ENCODE measurements at regions not wholly inside any gene's neighbourhood (a gene's known extent, or its start where the extent isn't known, plus 50 kb on each side); places are given as distances from the start of the nearest gene placed in this dataset.
"Not testable (repeated sequence)": the region's sequence is repeated elsewhere in the genome, so short reads cannot be mapped to it uniquely, and the experiment has no call there.

DNA sequence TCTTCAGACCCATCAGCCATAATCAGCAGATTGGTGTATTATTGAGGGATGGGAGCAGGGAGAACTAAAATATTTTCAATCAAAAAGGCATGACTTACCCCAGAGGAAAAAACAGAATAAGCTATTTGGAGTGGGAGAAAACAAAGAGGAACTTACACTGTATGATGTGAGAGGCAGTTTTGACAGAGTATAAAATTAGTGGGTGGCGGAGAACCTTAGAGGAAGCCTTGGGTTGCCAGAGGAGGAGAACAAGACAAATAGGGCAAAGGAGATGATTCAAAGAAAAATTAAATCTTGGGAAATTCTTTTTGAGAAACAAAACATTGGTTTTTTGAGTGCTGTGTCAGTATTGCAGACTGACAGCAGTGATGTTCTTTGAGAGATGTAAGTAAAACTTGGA lies 285.0 kb downstream of the C11orf87 start:
- Histone ChIP-seq H3K27me3 (ENCODE audit: control insufficient read depth, insufficient read depth, low read length) (no peaks in the 10 kb centered on the region), H3K27ac (ENCODE audit: low read depth, low read length) (no peak overlapping the region), H3K4me3 (ENCODE audit: low read depth, low read length) (no peak overlapping the region), H3K9me3 (ENCODE audit: control insufficient read depth, insufficient read depth, low read length) (no peaks in the 10 kb centered on the region)
- CTCF ChIA-PET = interaction anchor here (0.6 kb wide), 1 partner anchor 1715 kb away, joined by 3 read pairs; no protein-coding TSS in a partner anchor
- no peak for DNase-seq (ENCODE audit: low read depth, low spot score)
- POLR2A ChIA-PET = no interaction called here
- TF ChIP-seq, protein P1, sequence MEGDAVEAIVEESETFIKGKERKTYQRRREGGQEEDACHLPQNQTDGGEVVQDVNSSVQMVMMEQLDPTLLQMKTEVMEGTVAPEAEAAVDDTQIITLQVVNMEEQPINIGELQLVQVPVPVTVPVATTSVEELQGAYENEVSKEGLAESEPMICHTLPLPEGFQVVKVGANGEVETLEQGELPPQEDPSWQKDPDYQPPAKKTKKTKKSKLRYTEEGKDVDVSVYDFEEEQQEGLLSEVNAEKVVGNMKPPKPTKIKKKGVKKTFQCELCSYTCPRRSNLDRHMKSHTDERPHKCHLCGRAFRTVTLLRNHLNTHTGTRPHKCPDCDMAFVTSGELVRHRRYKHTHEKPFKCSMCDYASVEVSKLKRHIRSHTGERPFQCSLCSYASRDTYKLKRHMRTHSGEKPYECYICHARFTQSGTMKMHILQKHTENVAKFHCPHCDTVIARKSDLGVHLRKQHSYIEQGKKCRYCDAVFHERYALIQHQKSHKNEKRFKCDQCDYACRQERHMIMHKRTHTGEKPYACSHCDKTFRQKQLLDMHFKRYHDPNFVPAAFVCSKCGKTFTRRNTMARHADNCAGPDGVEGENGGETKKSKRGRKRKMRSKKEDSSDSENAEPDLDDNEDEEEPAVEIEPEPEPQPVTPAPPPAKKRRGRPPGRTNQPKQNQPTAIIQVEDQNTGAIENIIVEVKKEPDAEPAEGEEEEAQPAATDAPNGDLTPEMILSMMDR (IDR thresholded peaks at IDR 0.05; ENCODE audit: low read depth, low read length) = no peak

DNA sequence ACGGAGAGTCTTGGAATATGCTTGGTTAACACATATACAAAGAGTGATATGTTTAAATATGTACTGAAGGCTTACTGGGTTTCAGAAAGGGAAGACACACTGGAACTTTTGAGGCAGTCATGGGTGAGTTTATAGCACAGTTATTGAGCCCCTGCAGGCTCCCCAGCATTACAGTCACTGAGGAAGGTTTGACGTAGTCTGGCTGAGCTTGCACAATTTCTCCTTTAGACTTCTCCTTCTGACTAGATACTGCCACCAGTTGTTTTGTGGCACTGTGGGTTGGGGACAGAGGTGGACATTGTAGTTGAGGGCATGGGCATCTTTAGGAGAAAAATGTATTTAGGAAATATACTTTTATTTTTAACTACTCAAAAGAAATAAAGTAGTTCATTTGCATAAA lies 285.4 kb downstream of the C11orf87 start:
- CTCF ChIA-PET = no interaction called here
- no peaks in the 10 kb centered on the region for H3K9me3 ChIP-seq (ENCODE audit: control insufficient read depth, insufficient read depth, low read length)

DNA sequence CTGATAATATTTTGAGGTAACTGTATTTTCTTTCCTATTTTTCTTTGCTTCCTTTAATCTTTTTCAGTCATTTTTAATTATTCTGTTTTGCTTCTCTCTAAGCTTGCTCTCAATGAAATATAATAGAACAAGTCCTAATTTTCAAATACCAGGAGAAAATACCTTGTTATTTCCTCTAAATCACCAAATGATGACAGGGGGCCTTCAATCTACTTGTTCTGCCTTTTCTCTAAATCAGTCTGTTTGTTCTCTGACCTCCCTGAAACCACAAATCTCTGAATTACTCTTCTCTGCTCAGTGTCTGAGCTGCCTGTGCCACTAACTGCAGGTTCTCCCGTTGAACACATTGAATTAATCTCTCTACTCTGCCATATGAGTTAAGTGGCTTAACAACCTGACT lies 286.2 kb downstream of the C11orf87 start:
- CTCF ChIA-PET = interaction anchor here (1.5 kb wide), 1 partner anchor 11 kb away, joined by 13 read pairs; no protein-coding TSS in a partner anchor

More for the DNA sequence above, 285.4 kb downstream of the C11orf87 start:
- TF ChIP-seq, protein P1 (IDR thresholded peaks at IDR 0.05; ENCODE audit: low read depth, low read length) = no peak
- no peaks in the 10 kb centered on the region for H3K27me3 ChIP-seq (ENCODE audit: control insufficient read depth, insufficient read depth, low read length)
- POLR2A ChIA-PET = no interaction called here
- no peak overlapping the region for H3K4me3 ChIP-seq (ENCODE audit: low read depth, low read length)
- H3K27ac ChIP-seq (ENCODE audit: low read depth, low read length) = no peak overlapping the region
- no peak for DNase-seq (ENCODE audit: low read depth, low spot score)

DNA sequence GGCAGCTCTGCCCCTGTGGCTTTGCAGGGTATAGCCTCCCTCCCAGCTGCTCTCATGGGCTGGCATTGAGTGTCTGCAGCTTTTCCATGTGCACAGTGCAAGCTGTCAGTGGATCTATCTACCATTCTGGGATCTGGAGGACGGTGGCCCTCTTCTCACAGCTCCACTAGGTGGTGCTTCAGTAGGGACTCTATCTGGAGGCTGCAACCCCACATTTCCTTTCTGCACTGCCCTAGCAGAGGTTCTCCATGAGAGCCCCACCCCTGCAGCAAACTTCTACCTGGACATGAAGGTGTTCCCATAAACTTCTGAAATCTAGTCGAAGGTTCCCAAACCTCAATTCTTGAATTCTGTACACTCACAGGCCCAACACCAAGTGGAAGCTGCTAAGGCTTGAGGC lies 292.5 kb downstream of the C11orf87 start:
- H3K9me3 ChIP-seq (ENCODE audit: control insufficient read depth, insufficient read depth, low read length); DNase-seq (ENCODE audit: low read depth, low spot score); H3K27me3 ChIP-seq (ENCODE audit: control insufficient read depth, insufficient read depth, low read length); H3K4me3 ChIP-seq (ENCODE audit: low read depth, low read length); CTCF ChIA-PET; H3K27ac ChIP-seq (ENCODE audit: low read depth, low read length); POLR2A ChIA-PET: not testable (repeated sequence)

More for the DNA sequence above, 286.2 kb downstream of the C11orf87 start:
- H3K27me3 ChIP-seq (ENCODE audit: control insufficient read depth, insufficient read depth, low read length) = no peaks in the 10 kb centered on the region
- no peaks in the 10 kb centered on the region for H3K9me3 ChIP-seq (ENCODE audit: control insufficient read depth, insufficient read depth, low read length)
- H3K4me3 ChIP-seq (ENCODE audit: low read depth, low read length) = no peak overlapping the region
- POLR2A ChIA-PET = no interaction called here
- TF ChIP-seq, protein P1 (IDR thresholded peaks at IDR 0.05; ENCODE audit: low read depth, low read length) = no peak
- H3K27ac ChIP-seq (ENCODE audit: low read depth, low read length) = no peak overlapping the region
- no peak for DNase-seq (ENCODE audit: low read depth, low spot score)

DNA sequence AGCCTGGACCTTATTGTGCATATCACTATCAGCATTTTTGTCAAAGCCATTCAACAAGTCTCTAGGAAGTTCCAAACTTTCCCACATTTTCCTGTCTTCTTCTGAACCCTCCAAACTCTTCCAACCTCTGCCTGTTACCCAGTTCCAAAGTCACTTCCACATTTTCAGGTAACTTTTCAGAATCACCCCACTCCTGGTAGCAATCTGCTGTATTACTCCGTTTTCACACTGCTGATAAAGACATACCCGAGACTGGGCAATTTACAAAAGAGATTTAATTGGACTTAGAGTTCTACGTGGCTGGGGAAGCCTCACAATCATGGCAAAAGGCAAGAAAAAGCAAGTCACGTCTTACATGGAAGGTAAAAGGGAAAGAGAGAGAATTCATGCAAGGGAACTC lies 293.4 kb downstream of the C11orf87 start:
- H3K27me3 ChIP-seq (ENCODE audit: control insufficient read depth, insufficient read depth, low read length); H3K9me3 ChIP-seq (ENCODE audit: control insufficient read depth, insufficient read depth, low read length); H3K27ac ChIP-seq (ENCODE audit: low read depth, low read length); H3K4me3 ChIP-seq (ENCODE audit: low read depth, low read length); POLR2A ChIA-PET; DNase-seq (ENCODE audit: low read depth, low spot score); CTCF ChIA-PET: not testable (repeated sequence)

DNA sequence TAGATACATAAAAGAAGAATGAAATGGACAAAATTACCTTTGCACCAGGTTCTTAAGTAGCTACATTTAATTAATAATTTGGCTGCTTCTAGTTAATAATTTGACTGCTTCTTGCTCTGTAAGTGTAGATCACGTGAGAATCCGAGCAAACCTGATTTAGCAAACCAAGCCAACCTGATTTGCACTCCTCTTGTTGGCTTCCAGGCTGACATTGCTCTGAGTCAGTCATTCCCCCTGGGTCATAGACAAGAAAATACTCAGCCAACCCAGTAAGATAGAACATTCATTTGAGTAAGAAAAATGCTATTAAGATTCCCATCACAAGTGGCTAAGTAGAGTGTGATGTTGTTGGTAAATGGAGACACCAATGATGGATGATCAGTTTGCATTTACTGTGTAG lies 304.1 kb downstream of the C11orf87 start:
- Histone ChIP-seq H3K4me3 (ENCODE audit: low read depth, low read length) (no peak overlapping the region), H3K9me3 (ENCODE audit: control insufficient read depth, insufficient read depth, low read length) (no peaks in the 10 kb centered on the region), H3K27me3 (ENCODE audit: control insufficient read depth, insufficient read depth, low read length) (no peaks in the 10 kb centered on the region), H3K27ac (ENCODE audit: low read depth, low read length) (no peak overlapping the region)
- DNase-seq (ENCODE audit: low read depth, low spot score) = no peak
- CTCF ChIA-PET = interaction anchor here (1.5 kb wide), 1 partner anchor 29 kb away, joined by 4 read pairs; no protein-coding TSS in a partner anchor
- POLR2A ChIA-PET = no interaction called here
- TF ChIP-seq, protein P1 (IDR thresholded peaks at IDR 0.05; ENCODE audit: low read depth, low read length) = no peak
